ENCODE measurements at regions not wholly inside any gene's neighbourhood (a gene's known extent, or its start where the extent isn't known, plus 50 kb on each side); places are given as distances from the start of the nearest gene placed in this dataset.

DNA sequence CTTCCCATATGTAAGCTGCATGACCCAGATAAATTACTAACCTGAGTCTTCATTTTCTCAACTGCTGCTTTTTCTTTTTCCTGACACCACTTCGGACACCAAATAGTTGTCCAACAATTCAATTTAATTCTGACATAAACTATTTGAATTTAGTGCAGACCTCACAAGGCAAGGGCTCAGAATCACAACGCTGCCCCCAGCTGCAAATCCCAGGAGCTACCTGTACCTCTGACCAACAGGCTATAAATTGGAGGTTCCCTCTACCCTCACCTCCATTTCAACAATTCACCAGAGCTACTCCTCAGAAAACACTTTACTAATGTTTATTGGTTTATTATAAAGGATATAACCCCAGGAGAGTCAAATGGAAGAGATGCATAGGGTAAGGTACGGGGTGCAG is 737.6 kb downstream of the NTRK3 start:
- TF ChIP-seq EZH2 (IDR thresholded peaks at IDR 0.05; ENCODE audit: low read depth, unreplicated experiment): no peak
- no peak for TF ChIP-seq JUNB (IDR thresholded peaks at IDR 0.05; ENCODE audit: unreplicated experiment)
- TF ChIP-seq, protein P1, sequence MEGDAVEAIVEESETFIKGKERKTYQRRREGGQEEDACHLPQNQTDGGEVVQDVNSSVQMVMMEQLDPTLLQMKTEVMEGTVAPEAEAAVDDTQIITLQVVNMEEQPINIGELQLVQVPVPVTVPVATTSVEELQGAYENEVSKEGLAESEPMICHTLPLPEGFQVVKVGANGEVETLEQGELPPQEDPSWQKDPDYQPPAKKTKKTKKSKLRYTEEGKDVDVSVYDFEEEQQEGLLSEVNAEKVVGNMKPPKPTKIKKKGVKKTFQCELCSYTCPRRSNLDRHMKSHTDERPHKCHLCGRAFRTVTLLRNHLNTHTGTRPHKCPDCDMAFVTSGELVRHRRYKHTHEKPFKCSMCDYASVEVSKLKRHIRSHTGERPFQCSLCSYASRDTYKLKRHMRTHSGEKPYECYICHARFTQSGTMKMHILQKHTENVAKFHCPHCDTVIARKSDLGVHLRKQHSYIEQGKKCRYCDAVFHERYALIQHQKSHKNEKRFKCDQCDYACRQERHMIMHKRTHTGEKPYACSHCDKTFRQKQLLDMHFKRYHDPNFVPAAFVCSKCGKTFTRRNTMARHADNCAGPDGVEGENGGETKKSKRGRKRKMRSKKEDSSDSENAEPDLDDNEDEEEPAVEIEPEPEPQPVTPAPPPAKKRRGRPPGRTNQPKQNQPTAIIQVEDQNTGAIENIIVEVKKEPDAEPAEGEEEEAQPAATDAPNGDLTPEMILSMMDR (conservative IDR thresholded peaks at IDR 0.05; ENCODE audit: low read depth in 2 of 2): peak; percentile 25 to 42; a peak in 3 of 4 replicates
- TF ChIP-seq, protein P2, sequence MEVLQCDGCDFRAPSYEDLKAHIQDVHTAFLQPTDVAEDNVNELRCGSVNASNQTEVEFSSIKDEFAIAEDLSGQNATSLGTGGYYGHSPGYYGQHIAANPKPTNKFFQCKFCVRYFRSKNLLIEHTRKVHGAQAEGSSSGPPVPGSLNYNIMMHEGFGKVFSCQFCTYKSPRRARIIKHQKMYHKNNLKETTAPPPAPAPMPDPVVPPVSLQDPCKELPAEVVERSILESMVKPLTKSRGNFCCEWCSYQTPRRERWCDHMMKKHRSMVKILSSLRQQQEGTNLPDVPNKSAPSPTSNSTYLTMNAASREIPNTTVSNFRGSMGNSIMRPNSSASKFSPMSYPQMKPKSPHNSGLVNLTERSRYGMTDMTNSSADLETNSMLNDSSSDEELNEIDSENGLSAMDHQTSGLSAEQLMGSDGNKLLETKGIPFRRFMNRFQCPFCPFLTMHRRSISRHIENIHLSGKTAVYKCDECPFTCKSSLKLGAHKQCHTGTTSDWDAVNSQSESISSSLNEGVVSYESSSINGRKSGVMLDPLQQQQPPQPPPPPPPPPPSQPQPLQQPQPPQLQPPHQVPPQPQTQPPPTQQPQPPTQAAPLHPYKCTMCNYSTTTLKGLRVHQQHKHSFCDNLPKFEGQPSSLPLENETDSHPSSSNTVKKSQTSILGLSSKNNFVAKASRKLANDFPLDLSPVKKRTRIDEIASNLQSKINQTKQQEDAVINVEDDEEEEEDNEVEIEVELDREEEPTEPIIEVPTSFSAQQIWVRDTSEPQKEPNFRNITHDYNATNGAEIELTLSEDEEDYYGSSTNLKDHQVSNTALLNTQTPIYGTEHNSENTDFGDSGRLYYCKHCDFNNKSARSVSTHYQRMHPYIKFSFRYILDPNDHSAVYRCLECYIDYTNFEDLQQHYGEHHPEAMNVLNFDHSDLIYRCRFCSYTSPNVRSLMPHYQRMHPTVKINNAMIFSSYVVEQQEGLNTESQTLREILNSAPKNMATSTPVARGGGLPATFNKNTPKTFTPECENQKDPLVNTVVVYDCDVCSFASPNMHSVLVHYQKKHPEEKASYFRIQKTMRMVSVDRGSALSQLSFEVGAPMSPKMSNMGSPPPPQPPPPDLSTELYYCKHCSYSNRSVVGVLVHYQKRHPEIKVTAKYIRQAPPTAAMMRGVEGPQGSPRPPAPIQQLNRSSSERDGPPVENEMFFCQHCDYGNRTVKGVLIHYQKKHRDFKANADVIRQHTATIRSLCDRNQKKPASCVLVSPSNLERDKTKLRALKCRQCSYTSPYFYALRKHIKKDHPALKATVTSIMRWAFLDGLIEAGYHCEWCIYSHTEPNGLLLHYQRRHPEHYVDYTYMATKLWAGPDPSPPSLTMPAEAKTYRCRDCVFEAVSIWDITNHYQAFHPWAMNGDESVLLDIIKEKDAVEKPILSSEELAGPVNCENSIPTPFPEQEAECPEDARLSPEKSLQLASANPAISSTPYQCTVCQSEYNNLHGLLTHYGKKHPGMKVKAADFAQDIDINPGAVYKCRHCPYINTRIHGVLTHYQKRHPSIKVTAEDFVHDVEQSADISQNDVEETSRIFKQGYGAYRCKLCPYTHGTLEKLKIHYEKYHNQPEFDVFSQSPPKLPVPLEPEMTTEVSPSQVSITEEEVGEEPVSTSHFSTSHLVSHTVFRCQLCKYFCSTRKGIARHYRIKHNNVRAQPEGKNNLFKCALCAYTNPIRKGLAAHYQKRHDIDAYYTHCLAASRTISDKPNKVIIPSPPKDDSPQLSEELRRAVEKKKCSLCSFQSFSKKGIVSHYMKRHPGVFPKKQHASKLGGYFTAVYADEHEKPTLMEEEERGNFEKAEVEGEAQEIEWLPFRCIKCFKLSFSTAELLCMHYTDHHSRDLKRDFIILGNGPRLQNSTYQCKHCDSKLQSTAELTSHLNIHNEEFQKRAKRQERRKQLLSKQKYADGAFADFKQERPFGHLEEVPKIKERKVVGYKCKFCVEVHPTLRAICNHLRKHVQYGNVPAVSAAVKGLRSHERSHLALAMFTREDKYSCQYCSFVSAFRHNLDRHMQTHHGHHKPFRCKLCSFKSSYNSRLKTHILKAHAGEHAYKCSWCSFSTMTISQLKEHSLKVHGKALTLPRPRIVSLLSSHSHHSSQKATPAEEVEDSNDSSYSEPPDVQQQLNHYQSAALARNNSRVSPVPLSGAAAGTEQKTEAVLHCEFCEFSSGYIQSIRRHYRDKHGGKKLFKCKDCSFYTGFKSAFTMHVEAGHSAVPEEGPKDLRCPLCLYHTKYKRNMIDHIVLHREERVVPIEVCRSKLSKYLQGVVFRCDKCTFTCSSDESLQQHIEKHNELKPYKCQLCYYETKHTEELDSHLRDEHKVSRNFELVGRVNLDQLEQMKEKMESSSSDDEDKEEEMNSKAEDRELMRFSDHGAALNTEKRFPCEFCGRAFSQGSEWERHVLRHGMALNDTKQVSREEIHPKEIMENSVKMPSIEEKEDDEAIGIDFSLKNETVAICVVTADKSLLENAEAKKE (CRISPR knock-in tag; IDR thresholded peaks at IDR 0.05): no peak
- TF ChIP-seq, protein P3, sequence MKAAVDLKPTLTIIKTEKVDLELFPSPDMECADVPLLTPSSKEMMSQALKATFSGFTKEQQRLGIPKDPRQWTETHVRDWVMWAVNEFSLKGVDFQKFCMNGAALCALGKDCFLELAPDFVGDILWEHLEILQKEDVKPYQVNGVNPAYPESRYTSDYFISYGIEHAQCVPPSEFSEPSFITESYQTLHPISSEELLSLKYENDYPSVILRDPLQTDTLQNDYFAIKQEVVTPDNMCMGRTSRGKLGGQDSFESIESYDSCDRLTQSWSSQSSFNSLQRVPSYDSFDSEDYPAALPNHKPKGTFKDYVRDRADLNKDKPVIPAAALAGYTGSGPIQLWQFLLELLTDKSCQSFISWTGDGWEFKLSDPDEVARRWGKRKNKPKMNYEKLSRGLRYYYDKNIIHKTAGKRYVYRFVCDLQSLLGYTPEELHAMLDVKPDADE (IDR thresholded peaks at IDR 0.05): no peak
